Effector memory CD4-positive, alpha-beta T cell (primary cell): ENCODE measurements at regions not wholly inside any gene's neighbourhood (a gene's known extent, or its start where the extent isn't known, plus 50 kb on each side); places are given as distances from the start of the nearest gene placed in this dataset.
"Not testable (repeated sequence)": the region's sequence is repeated elsewhere in the genome, so short reads cannot be mapped to it uniquely, and the experiment has no call there.

Source experiments
- DNase-seq, 3 donors: peaks; one replicate each; pipeline ENCODE4 v3.0.0-alpha.2; 2020
- H3K27ac ChIP-seq: 2 replicates; pipeline ENCODE4 v1.7.0; 2013; ENCODE audit warnings: mild to moderate bottlenecking, low read length, moderate library complexity; ENCODE audit not compliant: insufficient read depth, poor library complexity, severe bottlenecking
- H3K27me3 ChIP-seq: replicated peaks from 2 replicates; pipeline ENCODE4 v1.7.0; 2013; ENCODE audit warnings: mild to moderate bottlenecking, low read length; ENCODE audit not compliant: insufficient read depth, control insufficient read depth, poor library complexity, severe bottlenecking
- H3K36me3 ChIP-seq: 2 replicates; pipeline ENCODE4 v1.7.0; 2013; ENCODE audit warnings: mild to moderate bottlenecking, low read length, moderate library complexity; ENCODE audit not compliant: control insufficient read depth, insufficient read depth
- H3K4me1 ChIP-seq: 2 replicates; pipeline ENCODE4 v1.7.0; 2013; ENCODE audit warnings: low read length, mild to moderate bottlenecking; ENCODE audit not compliant: control insufficient read depth, insufficient read depth, poor library complexity, severe bottlenecking
- H3K4me3 ChIP-seq: 2 replicates; pipeline ENCODE4 v1.7.0; 2013; ENCODE audit warnings: low read length, low read depth, mild to moderate bottlenecking; ENCODE audit not compliant: insufficient read depth, poor library complexity, severe bottlenecking
- H3K9me3 ChIP-seq: 2 replicates; pipeline ENCODE4 v1.7.0; 2013; ENCODE audit warnings: mild to moderate bottlenecking, low read length, moderate library complexity; ENCODE audit not compliant: control insufficient read depth

DNA sequence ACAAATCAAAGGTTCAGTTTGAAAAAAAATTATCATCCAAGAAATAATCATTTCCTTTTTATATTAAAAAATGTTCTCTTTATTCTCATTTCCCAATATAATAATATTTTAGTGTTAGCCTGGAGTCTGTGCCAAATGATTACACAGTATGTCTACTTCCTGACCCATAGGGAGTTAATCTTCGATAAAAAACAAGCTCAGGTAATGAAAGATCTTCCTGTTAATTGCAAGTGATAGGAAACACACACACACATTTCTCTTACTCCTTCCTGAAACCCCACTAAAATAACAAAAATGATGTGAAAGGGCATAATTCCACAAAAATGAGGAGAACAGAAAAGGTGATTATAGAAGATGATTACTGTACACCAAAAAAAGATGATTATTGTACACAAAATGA, 123.5 kb upstream of the CXADR start:
- no peak overlapping the region for H3K4me3 ChIP-seq
- H3K36me3 ChIP-seq, result no peaks in the 10 kb centered on the region
- no peaks in the 10 kb centered on the region for H3K4me1 ChIP-seq
- H3K27me3 ChIP-seq, result no peaks in the 10 kb centered on the region
- no peak overlapping the region for H3K27ac ChIP-seq
- DNase-seq, result no peak
- no peaks in the 10 kb centered on the region for H3K9me3 ChIP-seq

DNA sequence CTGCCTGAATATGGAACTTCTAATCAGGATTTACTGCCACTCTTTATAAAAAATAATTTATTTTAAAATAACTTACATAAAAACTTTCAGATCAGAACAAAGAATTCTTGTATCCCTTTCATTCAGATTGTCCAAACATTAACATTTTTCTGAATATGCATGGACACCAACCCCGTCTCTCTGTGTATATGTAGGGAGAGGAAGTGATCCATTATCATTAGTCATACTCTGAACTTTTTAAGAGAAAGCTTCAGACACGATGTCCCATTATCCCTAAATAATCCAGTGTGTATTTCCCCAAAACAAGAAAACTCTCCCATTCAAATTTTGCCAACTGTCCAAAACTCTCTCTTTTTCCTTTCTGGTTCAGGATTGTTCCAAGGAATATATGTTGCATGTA, 122.3 kb upstream of the CXADR start:
- H3K4me1 ChIP-seq, result no peaks in the 10 kb centered on the region
- no peak overlapping the region for H3K4me3 ChIP-seq
- H3K27ac ChIP-seq, result no peak overlapping the region
- no peaks in the 10 kb centered on the region for H3K9me3 ChIP-seq
- H3K36me3 ChIP-seq, result no peaks in the 10 kb centered on the region
- H3K27me3 ChIP-seq, result no peaks in the 10 kb centered on the region
- no peak for DNase-seq

DNA sequence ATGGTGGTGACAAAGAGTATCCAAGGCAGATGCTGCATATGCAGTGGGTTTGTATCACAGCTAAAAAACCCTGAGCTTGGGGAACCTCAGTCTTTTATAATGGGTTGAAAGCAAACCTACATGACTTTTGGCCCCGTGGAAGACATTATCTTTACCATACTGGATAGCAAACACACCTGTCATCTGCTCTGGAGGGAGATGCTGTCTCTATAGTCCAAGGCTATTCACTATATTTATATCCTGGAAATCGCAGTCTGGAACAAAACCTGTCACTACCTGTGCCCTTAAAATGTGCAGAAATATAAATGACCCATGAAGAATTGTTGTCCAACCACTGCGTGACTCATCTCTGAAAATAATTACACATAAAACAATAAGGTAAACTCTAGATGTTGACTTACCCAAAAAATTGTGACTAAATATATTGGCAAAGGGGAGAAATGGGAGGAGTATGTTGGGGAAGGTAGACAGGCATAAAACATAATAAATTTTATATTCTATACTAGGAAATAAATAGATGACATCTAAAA, 121.0 kb upstream of the CXADR start:
- Histone ChIP-seq H3K27ac (no peak overlapping the region), H3K36me3 (no peaks in the 10 kb centered on the region), H3K27me3 (no peaks in the 10 kb centered on the region), H3K4me3 (no peak overlapping the region), H3K9me3 (no peaks in the 10 kb centered on the region), H3K4me1 (no peaks in the 10 kb centered on the region)
- no peak for DNase-seq

DNA sequence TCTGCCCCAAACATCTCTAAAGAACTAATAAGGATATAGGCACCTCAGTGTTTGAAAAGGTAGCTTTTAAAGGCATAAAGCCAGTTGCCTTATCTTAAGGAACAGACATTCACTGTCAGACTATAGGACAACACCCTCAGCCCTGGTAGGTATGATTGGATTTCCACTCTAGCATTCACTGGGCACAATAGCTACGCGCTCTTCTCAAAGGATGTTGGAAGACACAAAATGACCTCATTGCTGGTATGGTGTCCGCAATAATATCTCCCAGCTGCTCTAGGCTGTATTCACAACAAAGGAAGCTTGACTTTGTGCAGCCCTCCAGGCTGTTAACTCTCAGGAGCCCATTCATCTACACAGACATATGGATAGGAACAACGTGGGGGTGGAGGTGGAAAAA, 119.4 kb upstream of the CXADR start:
- Histone ChIP-seq H3K36me3 (no peaks in the 10 kb centered on the region), H3K4me1 (no peaks in the 10 kb centered on the region), H3K4me3 (no peak overlapping the region), H3K27ac (no peak overlapping the region), H3K27me3 (no peaks in the 10 kb centered on the region), H3K9me3 (no peaks in the 10 kb centered on the region)
- DNase-seq, result no peak

DNA sequence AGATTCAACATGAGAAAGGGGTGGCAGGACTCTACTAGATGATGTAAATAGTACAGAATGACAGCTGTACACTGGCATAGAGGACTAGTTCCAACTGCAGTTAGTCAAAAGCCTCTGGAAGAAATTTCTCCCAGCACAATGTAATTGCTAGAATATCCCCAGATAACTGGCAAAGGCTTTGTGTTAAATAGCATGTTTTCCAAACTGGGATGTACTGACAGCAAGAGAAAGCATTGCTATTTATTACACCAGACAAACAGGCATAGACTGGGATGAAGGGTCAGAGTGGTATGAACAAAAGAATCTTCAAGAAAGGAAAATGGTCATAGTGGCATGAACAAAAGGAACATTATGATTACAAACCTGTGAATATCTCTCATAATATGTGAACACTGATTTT, 115.9 kb upstream of the CXADR start:
- Histone ChIP-seq H3K36me3 (no peaks in the 10 kb centered on the region), H3K4me1 (no peaks in the 10 kb centered on the region), H3K9me3 (no peaks in the 10 kb centered on the region), H3K27ac (no peak overlapping the region), H3K27me3 (no peaks in the 10 kb centered on the region), H3K4me3 (no peak overlapping the region)
- no peak for DNase-seq

DNA sequence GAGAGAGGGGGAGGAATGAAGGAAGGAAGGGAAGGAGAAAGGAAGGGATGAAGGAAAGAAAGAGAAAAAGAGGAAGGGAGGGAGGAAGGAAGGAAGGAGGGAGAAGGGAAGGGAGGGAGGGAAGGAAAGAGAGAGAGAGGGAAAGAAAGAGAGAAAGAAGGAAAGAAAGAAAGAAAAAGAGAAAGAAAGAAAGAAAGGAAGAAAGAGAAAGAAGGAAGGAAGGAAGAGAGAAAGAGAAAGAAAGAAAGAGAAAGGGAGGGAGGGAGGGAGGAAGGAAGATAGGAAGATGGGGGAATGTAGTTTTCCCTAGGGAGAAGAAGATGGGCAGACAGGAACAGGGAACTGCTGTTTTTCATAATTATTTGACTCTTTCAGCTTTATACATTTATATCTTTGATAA, 115.1 kb upstream of the CXADR start:
- Histone ChIP-seq H3K27ac (no peak overlapping the region), H3K36me3 (no peaks in the 10 kb centered on the region), H3K27me3 (no peaks in the 10 kb centered on the region), H3K9me3 (no peaks in the 10 kb centered on the region), H3K4me1 (no peaks in the 10 kb centered on the region), H3K4me3 (no peak overlapping the region)
- no peak for DNase-seq

DNA sequence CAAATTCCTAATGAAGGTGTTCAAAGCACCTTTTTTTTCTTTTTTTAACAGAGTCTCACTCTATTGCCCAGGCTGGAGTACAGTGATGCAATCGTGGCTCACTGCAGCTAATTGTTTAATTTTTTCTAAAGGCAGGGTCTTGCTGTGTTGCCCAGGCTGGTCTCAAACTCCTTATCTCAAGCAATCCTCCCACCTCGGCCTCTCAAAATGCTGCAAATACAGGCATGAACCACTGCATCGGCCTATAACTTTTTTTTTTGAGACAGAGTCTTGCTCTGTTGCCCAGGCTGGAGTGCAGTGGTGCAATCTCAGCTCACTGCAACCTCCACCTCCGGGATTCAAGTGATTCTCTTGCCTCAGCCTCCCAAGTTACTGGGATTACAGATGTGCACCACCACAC, 113.9 kb upstream of the CXADR start:
- H3K9me3 ChIP-seq, H3K27ac ChIP-seq, H3K4me1 ChIP-seq, H3K4me3 ChIP-seq, DNase-seq, H3K27me3 ChIP-seq, H3K36me3 ChIP-seq: not testable (repeated sequence)

DNA sequence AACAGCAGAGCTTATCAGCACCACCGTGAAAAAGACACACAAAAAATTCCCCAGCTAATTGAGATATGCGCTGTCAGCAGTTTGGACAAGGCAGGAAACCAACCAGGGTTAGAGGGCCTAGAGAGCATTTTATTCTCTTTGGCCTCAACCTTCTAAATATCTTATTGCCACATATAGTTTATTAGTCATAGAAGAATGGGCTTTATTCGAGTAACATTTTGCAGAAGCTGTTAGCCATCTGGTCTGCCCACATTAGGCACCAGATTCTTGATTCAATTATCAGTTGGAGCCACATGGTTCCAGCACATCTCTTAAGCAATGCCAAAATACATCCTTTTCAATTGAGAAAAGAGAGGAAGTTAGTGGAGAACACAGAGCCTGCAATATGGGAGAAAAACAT, 109.9 kb upstream of the CXADR start:
- Histone ChIP-seq H3K4me3 (no peak overlapping the region), H3K9me3 (no peaks in the 10 kb centered on the region), H3K4me1 (no peaks in the 10 kb centered on the region), H3K36me3 (no peaks in the 10 kb centered on the region), H3K27me3 (no peaks in the 10 kb centered on the region), H3K27ac (no peak overlapping the region)
- DNase-seq, result no peak

DNA sequence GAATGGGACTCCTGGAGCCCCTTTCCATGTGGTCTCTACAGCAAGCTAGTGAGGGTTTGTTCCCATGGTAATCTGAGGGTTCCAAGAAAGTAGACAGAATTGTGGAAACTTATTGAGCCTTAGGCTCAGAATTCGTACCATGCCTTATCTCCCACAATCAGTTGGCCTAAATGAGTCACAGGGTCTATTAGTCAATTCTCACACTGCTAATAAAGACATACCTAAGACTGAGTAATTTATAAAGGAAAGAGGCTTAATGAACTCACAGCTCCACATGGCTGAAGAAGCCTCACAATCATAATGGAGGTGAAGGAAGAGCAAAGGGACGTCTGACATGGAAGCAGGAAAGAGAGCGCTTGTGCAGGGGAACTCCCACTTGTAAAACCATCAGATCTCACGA, 106.6 kb upstream of the CXADR start:
- Histone ChIP-seq H3K4me1 (no peaks in the 10 kb centered on the region), H3K27me3 (no peaks in the 10 kb centered on the region), H3K9me3 (no peaks in the 10 kb centered on the region), H3K36me3 (no peaks in the 10 kb centered on the region), H3K4me3 (no peak overlapping the region), H3K27ac (no peak overlapping the region)
- DNase-seq, result no peak

DNA sequence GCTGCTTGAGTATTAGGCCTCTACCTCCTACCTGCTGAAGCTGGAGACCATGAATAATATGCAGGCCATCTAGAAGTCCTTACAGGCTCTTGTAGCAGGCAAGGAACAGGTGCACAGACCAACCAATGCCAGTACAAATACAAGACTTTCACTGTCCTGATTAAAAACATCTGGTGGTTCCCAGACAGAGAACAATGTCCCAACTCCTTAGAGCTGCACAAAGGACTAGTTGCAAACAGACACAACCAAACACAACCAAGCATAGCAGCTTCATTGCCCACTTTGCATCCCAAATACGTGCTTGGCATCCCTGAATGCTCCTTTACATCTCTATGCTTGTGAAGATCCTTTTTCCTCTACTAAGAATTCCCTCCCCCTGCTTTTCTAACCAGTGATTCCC, 98.1 kb upstream of the CXADR start:
- DNase-seq, result no peak
- no peaks in the 10 kb centered on the region for H3K9me3 ChIP-seq
- H3K4me3 ChIP-seq, result no peak overlapping the region
- no peak overlapping the region for H3K27ac ChIP-seq
- H3K27me3 ChIP-seq, result no peaks in the 10 kb centered on the region
- H3K4me1 ChIP-seq, result no peaks in the 10 kb centered on the region
- no peaks in the 10 kb centered on the region for H3K36me3 ChIP-seq

DNA sequence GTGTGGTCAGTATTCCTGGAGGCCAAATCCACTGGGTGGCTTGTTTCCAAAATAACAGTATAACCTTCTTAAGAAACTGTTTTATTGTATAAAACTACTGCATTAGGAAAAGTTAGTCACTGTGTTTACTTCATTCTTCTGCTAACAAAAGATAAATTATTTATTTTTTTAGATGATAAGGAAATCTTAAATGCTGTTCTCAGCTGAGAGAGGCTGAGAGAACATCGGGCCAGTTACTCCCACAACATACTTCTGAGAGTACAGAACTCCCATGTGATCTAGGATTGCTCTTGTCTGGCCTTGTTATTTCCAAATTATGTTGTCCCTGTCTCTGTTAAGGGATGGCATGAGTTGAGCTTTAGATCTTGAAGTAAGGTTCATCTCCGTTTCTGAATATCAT, 96.7 kb upstream of the CXADR start:
- no peaks in the 10 kb centered on the region for H3K36me3 ChIP-seq
- H3K9me3 ChIP-seq, result no peaks in the 10 kb centered on the region
- no peak overlapping the region for H3K4me3 ChIP-seq
- no peak overlapping the region for H3K27ac ChIP-seq
- DNase-seq, result no peak
- H3K4me1 ChIP-seq, result no peaks in the 10 kb centered on the region
- H3K27me3 ChIP-seq, result no peaks in the 10 kb centered on the region
